Ascending aorta (tissue), 2 donors: ENCODE measurements at regions not wholly inside any gene's neighbourhood (a gene's known extent, or its start where the extent isn't known, plus 50 kb on each side); places are given as distances from the start of the nearest gene placed in this dataset.

ENCODE experiments used
- DNase-seq, 2 donors: peaks; one replicate each; pipeline ENCODE4 v3.0.0-alpha.2; 2019; ENCODE audit warnings: low spot score in 2 of 2
- H3K27ac ChIP-seq, 2 donors: fragments of 200-600 bp; sonication (generic); one replicate each; pipeline ENCODE4 v1.5.1; 2016 to 2017; ENCODE audit warnings: mild to moderate bottlenecking in 1 of 2
- H3K27me3 ChIP-seq: fragments of 200-600 bp; sonication (generic); one replicate; pipeline ENCODE4 v1.5.1; 2017
- H3K36me3 ChIP-seq, 2 donors: fragments of 200-600 bp; sonication (generic); one replicate each; pipeline ENCODE4 v1.5.1; 2016
- H3K4me1 ChIP-seq, 2 donors: fragments of 200-600 bp; sonication (generic); one replicate each; pipeline ENCODE4 v1.5.1; 2016 to 2017; ENCODE audit warnings: mild to moderate bottlenecking in 1 of 2
- H3K4me3 ChIP-seq, 2 donors: fragments of 200-600 bp; sonication (generic); one replicate each; pipeline ENCODE4 v1.5.1; 2016 to 2017; ENCODE audit warnings: mild to moderate bottlenecking in 1 of 2
- H3K9me3 ChIP-seq, 2 donors: fragments of 200-600 bp; sonication (generic); one replicate each; pipeline ENCODE4 v1.5.1; 2016
- CTCF ChIP-seq, 3 experiments: fragments of 200-600 bp in 2 of 3; fragments of 450-650 bp in 1 of 3; sonication (generic) in 2 of 3; IDR thresholded peaks; one replicate each; pipeline ENCODE4 v1.5.1; 2016 to 2019; ENCODE audit warnings: antibody characterized with exemption in 3 of 3, mild to moderate bottlenecking in 1 of 3, moderate library complexity in 1 of 3
- intact Hi-C: fragments of 100-400 bp; cut with DNase I; formaldehyde crosslinking; loops from one replicate; pipeline ENCODE4 v1.15.1; 2023

GRCh38 chr10:90975096-90975495 lies 54.2 kb upstream of the ANKRD1 start:
- peaks cover 0 to 1% of the 10 kb centered on the region in 2 donors for H3K4me1 ChIP-seq
- H3K27ac ChIP-seq = no peak overlapping the region

DNA sequence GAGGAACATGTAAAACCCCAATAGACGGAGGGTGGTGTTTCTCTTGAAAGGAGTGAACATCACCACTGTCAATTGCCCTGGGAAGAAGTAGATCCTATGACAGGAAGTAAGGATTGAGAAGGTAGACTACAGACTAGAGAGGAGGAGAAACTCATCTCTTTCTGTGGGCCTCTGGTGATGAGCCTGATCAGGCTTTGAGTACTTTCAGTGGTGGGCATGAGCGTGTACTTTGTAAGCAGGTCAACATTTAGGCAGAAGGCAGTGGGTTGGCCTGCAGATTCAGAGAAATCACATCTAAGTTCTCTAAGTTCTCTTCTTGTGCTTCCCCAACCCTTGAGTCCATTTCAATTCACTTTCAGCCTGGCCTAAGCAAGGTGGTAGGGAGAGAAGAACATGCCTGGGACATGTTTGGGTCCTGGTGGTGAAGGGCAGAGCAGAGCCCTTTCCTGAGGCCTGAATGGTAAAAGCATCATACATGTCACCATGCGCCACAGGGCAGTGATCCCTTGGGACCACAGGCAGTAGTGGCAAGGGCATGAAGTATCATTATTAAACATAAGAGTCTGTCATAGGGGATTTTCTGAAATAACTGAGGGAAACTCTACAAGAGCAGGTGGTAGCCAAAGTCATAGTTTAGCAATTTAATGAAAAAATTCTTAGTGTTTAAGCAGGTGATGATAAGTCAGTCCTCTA lies 56.4 kb upstream of the ANKRD1 start:
- TF ChIP-seq CTCF (IDR thresholded peaks at IDR 0.05) = no peak
- DNase-seq = no peak
- no peaks in the 10 kb centered on the region for H3K9me3 ChIP-seq
- no peak overlapping the region for H3K27ac ChIP-seq
- no peaks in the 10 kb centered on the region for H3K36me3 ChIP-seq
- H3K4me3 ChIP-seq = no peak overlapping the region
- intact Hi-C loops = no loop called here
- no peaks in the 10 kb centered on the region for H3K27me3 ChIP-seq
- no peaks in the 10 kb centered on the region for H3K4me1 ChIP-seq

More at GRCh38 chr10:90975096-90975495, 54.2 kb upstream of the ANKRD1 start:
- intact Hi-C loops = no loop called here
- DNase-seq = no peak
- Histone ChIP-seq H3K9me3 (no peaks in the 10 kb centered on the region), H3K36me3 (no peaks in the 10 kb centered on the region), H3K4me3 (no peak overlapping the region), H3K27me3 (no peaks in the 10 kb centered on the region)
- TF ChIP-seq CTCF (IDR thresholded peaks at IDR 0.05) = no peak

DNA sequence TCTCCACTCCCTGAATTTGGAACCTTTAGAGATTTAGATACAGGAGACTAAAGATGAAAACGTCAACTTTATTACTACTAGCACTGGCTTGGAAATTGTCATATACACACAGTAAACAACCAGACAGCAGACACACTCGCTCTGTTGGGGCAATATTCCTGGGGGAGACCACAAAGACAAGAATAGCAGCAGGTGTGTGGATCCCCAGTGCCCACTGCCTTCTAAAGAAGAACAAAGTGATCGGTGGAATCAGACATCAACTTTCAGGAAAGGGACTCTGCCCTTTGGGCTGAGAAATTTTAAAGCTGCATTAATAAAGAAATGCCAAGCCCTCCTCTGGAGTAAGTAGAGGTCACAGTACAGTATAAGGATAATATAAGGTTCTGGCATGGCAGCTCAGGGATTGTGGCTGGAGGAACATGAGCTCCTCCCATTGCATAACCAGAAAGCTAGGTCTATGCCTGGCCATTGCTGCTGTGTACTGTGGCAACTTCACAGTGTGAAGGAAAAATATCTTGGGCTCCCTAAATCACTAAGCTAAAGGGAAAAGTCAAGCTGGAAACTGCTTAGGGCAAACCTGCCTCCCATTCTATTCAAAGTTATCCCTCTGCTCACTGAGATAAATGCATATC lies 57.1 kb upstream of the ANKRD1 start:
- Histone ChIP-seq H3K27me3 (no peaks in the 10 kb centered on the region), H3K27ac (no peak overlapping the region), H3K4me1 (no peaks in the 10 kb centered on the region), H3K4me3 (no peak overlapping the region), H3K36me3 (no peaks in the 10 kb centered on the region), H3K9me3 (no peaks in the 10 kb centered on the region)
- no peak for TF ChIP-seq CTCF (IDR thresholded peaks at IDR 0.05)
- intact Hi-C loops = no loop called here
- DNase-seq = no peak

DNA sequence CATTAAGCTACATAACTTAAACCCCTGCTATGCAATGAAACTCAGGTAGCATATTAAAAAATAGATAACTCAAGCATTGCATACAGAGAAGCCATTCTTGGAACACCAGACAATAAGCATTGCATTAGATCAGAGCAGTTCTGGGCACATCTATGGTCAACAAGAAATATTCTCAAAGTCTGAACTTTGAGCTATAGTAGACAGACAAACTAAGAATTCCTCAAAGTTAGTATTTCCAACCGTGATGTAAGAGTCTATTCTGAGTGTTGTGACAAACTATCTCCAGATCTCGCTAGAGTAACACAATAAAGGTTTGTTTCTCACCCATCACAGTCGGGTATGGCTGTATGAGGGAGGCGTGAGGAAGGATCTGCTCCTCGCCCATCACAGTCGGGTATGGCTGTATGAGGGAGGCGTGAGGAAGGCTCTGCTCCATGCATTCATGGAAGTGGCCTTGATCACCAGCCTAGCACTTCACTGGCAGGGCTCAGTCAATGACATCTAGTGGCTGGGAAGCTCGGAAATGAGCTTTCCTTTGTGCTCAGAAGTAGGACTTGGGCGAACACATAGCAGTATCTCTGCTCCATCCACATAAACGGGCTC lies 61.6 kb upstream of the ANKRD1 start:
- no peak for DNase-seq
- no peak overlapping the region for H3K4me3 ChIP-seq
- no peaks in the 10 kb centered on the region for H3K27me3 ChIP-seq
- H3K9me3 ChIP-seq = no peaks in the 10 kb centered on the region
- TF ChIP-seq CTCF (IDR thresholded peaks at IDR 0.05) = no peak
- no peaks in the 10 kb centered on the region for H3K36me3 ChIP-seq
- intact Hi-C loops = no loop called here
- no peak overlapping the region for H3K27ac ChIP-seq
- no peaks in the 10 kb centered on the region for H3K4me1 ChIP-seq

DNA sequence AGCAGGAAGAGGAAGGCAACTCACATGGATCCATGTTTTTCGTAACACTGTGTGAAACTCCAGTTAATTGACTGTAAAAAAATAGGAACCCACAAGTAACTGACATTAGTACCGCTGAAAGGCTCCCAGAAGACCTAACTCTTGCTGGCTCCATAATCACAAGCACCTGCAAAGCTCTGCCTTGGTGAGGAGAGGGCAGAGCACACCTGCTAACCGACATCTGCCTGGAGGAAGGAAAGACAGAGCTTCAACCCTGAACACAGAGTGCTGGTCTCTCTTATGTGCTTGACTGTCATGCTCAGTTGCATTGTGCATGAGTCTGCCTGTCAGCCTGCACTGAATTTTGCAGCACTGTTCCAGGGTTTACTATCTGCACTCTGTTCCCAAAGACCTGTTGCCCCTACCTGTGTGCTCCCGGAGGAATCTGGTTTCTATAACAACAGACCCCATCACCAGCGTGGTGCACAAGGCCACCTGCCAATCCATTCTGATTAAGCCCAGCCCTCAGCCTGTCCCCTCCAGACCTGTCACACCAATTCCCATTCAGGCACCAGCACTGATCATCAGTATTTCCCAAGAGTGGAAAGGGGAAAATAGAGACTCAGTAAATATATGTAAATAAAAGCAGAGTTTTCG lies 63.1 kb upstream of the ANKRD1 start:
- H3K27me3 ChIP-seq = no peaks in the 10 kb centered on the region
- no peak for DNase-seq
- no peaks in the 10 kb centered on the region for H3K4me1 ChIP-seq
- intact Hi-C loops = no loop called here
- no peaks in the 10 kb centered on the region for H3K36me3 ChIP-seq
- H3K4me3 ChIP-seq = no peak overlapping the region
- no peaks in the 10 kb centered on the region for H3K9me3 ChIP-seq
- no peak overlapping the region for H3K27ac ChIP-seq
- TF ChIP-seq CTCF (IDR thresholded peaks at IDR 0.05) = no peak
